Astrocyte (in vitro differentiated cells and primary cell): ENCODE measurements at regions not wholly inside any gene's neighbourhood (a gene's known extent, or its start where the extent isn't known, plus 50 kb on each side); places are given as distances from the start of the nearest gene placed in this dataset.
A peak's percentile ranks its signal among the peaks of the same experiment; 100 is the strongest.

Experiments used
- DNase-seq: peaks from one replicate; pipeline ENCODE4 v3.0.0-alpha.2; 2010; ENCODE audit warnings: low read depth
- FAIRE-seq: peaks from 2 replicates; lab custom pipeline; 2011; peaks lifted over from hg19 to GRCh38; lab: Jason Lieb, UNC
- H2AFZ ChIP-seq: 2 replicates; pipeline ENCODE4 v1.6.0; 2012; ENCODE audit warnings: low read depth, low read length, inconsistent platforms
- H3K27ac ChIP-seq: 2 replicates; pipeline ENCODE4 v1.5.1; 2011; ENCODE audit warnings: low read depth, low read length, inconsistent platforms
- H3K27me3 ChIP-seq: 2 replicates; pipeline ENCODE4 v1.6.0; 2011; ENCODE audit warnings: low read length, inconsistent platforms; ENCODE audit not compliant: insufficient read depth
- H3K36me3 ChIP-seq: 2 replicates; pipeline ENCODE4 v1.5.1; 2011; ENCODE audit warnings: low read length, inconsistent platforms; ENCODE audit not compliant: insufficient read depth
- H3K4me1 ChIP-seq: 2 replicates; pipeline ENCODE4 v1.5.1; 2011; ENCODE audit warnings: low read length, inconsistent platforms; ENCODE audit not compliant: insufficient read depth
- H3K4me2 ChIP-seq: 2 replicates; pipeline ENCODE4 v1.6.0; 2012; ENCODE audit warnings: low read length, inconsistent platforms
- H3K4me3 ChIP-seq: 2 replicates; pipeline ENCODE4 v1.5.1; 2011; ENCODE audit warnings: low read depth, mild to moderate bottlenecking, low read length, inconsistent platforms; ENCODE audit not compliant: insufficient read depth
- H3K79me2 ChIP-seq: 2 replicates; pipeline ENCODE4 v1.6.0; 2012; ENCODE audit warnings: mild to moderate bottlenecking, low read length, inconsistent platforms; ENCODE audit not compliant: insufficient read depth
- H3K9ac ChIP-seq: 2 replicates; pipeline ENCODE4 v1.6.0; 2012; ENCODE audit warnings: mild to moderate bottlenecking, low read length, inconsistent platforms
- H3K9me3 ChIP-seq: 2 replicates; pipeline ENCODE4 v1.5.1; 2012; ENCODE audit warnings: low read depth, mild to moderate bottlenecking, low read length, inconsistent platforms; ENCODE audit not compliant: insufficient read depth
- H4K20me1 ChIP-seq: 2 replicates; pipeline ENCODE4 v1.6.0; 2012; ENCODE audit warnings: low read length, inconsistent platforms; ENCODE audit not compliant: insufficient read depth
- H3K27ac Mint-ChIP-seq: one replicate; pipeline ENCODE4 v1.8.0; 2021; ENCODE audit warnings: mild to moderate bottlenecking, mixed read lengths; ENCODE audit not compliant: unreplicated experiment
- H3K27me3 Mint-ChIP-seq: one replicate; pipeline ENCODE4 v1.8.0; 2021; ENCODE audit warnings: low read depth, mixed read lengths; ENCODE audit not compliant: unreplicated experiment
- H3K36me3 Mint-ChIP-seq: one replicate; pipeline ENCODE4 v1.8.0; 2021; ENCODE audit warnings: low read depth, mixed read lengths; ENCODE audit not compliant: unreplicated experiment
- H3K4me1 Mint-ChIP-seq: one replicate; pipeline ENCODE4 v1.8.0; 2021; ENCODE audit warnings: low read depth, mixed read lengths; ENCODE audit not compliant: unreplicated experiment
- H3K4me3 Mint-ChIP-seq: one replicate; pipeline ENCODE4 v1.8.0; 2021; ENCODE audit warnings: mild to moderate bottlenecking, moderate library complexity, mixed read lengths; ENCODE audit not compliant: unreplicated experiment
- H3K9me3 Mint-ChIP-seq: one replicate; pipeline ENCODE4 v1.8.0; 2021; ENCODE audit warnings: mild to moderate bottlenecking, mixed read lengths; ENCODE audit not compliant: unreplicated experiment
- CTCF ChIP-seq: IDR thresholded peaks from 2 replicates; pipeline ENCODE4 v1.5.1; 2011; ENCODE audit warnings: low read depth, mild to moderate bottlenecking, inconsistent platforms, low read length, moderate library complexity; ENCODE audit not compliant: insufficient read depth
- EZH2 ChIP-seq: IDR thresholded peaks from 2 replicates; pipeline ENCODE4 v1.6.1; 2012; ENCODE audit warnings: mild to moderate bottlenecking, low read length, inconsistent platforms; ENCODE audit not compliant: insufficient read depth

GRCh38 chr21:29436650-29437049 is 137.9 kb downstream of the BACH1 start:
- Histone ChIP-seq H3K4me2 (no peak overlapping the region), H2AFZ (no peak overlapping the region), H3K4me1 (peaks cover 4% of the 10 kb centered on the region), H4K20me1 (no peaks in the 10 kb centered on the region), H3K27me3 (no peaks in the 10 kb centered on the region), H3K9me3 (no peaks in the 10 kb centered on the region), H3K9ac (no peak overlapping the region), H3K36me3 (no peaks in the 10 kb centered on the region), H3K27ac (no peak overlapping the region), H3K4me3 (no peak overlapping the region), H3K79me2 (no peaks in the 10 kb centered on the region)
- DNase-seq (no peak), FAIRE-seq (no peak)
- H3K9me3 Mint-ChIP-seq: no peaks in the 10 kb centered on the region
- H3K27me3 Mint-ChIP-seq: no peaks in the 10 kb centered on the region
- no peak overlapping the region for H3K27ac Mint-ChIP-seq
- peaks cover 1% of the 10 kb centered on the region for H3K4me1 Mint-ChIP-seq
- TF ChIP-seq EZH2 (no peak), CTCF (no peak)
- H3K4me3 Mint-ChIP-seq: no peak overlapping the region
- H3K36me3 Mint-ChIP-seq: peaks cover 5% of the 10 kb centered on the region

- H3K4me3 ChIP-seq: no peak overlapping the region
- H4K20me1 ChIP-seq: no peaks in the 10 kb centered on the region
- peaks cover 5% of the 10 kb centered on the region for H3K4me1 ChIP-seq
- H3K4me2 ChIP-seq: peak overlapping the region; percentile 6
- H3K27me3 Mint-ChIP-seq: no peaks in the 10 kb centered on the region
- FAIRE-seq (no peak), DNase-seq (peak; percentile 6)
- H3K36me3 ChIP-seq: no peaks in the 10 kb centered on the region
- H3K27ac ChIP-seq: no peak overlapping the region
- H3K4me3 Mint-ChIP-seq: no peak overlapping the region
- no peaks in the 10 kb centered on the region for H3K9me3 ChIP-seq
- peaks cover 5% of the 10 kb centered on the region for H3K36me3 Mint-ChIP-seq
- H3K4me1 Mint-ChIP-seq: no peaks in the 10 kb centered on the region
- no peak overlapping the region for H3K27ac Mint-ChIP-seq
- H3K9ac ChIP-seq: no peak overlapping the region
- no peaks in the 10 kb centered on the region for H3K79me2 ChIP-seq
- no peak for TF ChIP-seq CTCF
- TF ChIP-seq EZH2: no peak
- H2AFZ ChIP-seq: no peak overlapping the region
- no peaks in the 10 kb centered on the region for H3K27me3 ChIP-seq
- no peaks in the 10 kb centered on the region for H3K9me3 Mint-ChIP-seq
These were observed 142.9 kb downstream of the BACH1 start for GRCh38 chr21:29441651-29442050.

GRCh38 chr21:29443411-29444010 is 144.8 kb downstream of the BACH1 start:
- Histone ChIP-seq H3K36me3 (no peaks in the 10 kb centered on the region), H3K4me1 (peaks cover 5% of the 10 kb centered on the region), H3K4me2 (no peak overlapping the region), H3K9me3 (no peaks in the 10 kb centered on the region), H3K27ac (no peak overlapping the region), H3K79me2 (no peaks in the 10 kb centered on the region), H2AFZ (no peak overlapping the region), H3K9ac (no peak overlapping the region), H3K4me3 (no peak overlapping the region), H4K20me1 (no peaks in the 10 kb centered on the region), H3K27me3 (no peaks in the 10 kb centered on the region)
- H3K27me3 Mint-ChIP-seq: no peaks in the 10 kb centered on the region
- no peaks in the 10 kb centered on the region for H3K4me1 Mint-ChIP-seq
- H3K27ac Mint-ChIP-seq: no peak overlapping the region
- TF ChIP-seq CTCF (no peak), EZH2 (no peak)
- peaks cover 2% of the 10 kb centered on the region for H3K36me3 Mint-ChIP-seq
- FAIRE-seq (no peak), DNase-seq (peak; percentile 27)
- no peaks in the 10 kb centered on the region for H3K9me3 Mint-ChIP-seq
- no peak overlapping the region for H3K4me3 Mint-ChIP-seq
